ENCODE measurements at regions not wholly inside any gene's neighbourhood (a gene's known extent, or its start where the extent isn't known, plus 50 kb on each side); places are given as distances from the start of the nearest gene placed in this dataset.

GRCh38 chr11:119481667-119482400 is 58.9 kb upstream of the THY1 start:
- H3K4me3 ChIP-seq (ENCODE audit: low read length), result no peak overlapping the region
- DNase-seq (ENCODE audit: low read depth, low spot score), result no peak

DNA sequence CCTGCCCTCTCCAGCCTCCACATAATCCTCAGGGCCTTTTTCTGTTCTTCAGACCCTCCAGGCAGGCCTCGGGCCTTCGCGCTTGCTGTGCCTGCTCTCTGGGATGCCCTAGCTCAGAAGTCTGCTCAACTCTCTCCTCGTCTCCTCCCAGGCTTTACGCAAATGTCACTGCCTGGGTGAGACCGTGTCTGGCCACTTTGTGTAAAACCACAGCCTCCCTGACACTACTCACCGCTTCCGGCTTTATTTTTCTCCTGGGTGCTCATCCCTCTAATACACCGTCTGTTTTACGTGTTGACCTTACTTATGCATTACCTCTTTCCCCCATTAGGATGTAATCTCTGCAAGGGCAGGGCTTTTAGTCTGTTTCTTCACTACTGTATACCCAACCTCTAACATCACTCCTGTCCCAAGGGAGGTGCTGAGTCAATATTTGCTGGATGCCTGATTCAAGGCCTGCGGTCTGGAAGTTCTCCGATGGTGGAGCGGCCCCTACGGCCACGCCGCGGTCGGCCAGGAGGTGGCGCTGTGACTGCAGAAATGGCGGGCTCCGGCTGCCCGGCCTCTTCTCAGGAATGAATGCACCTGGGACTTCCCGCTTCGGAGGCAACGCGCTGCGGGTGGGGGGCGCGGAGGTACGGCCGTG is 58.2 kb upstream of the THY1 start:
- no peak overlapping the region for H3K4me3 ChIP-seq (ENCODE audit: low read length)
- peak; percentile 24 for DNase-seq (ENCODE audit: low read depth, low spot score)

GRCh38 chr11:119480380-119481020 is 57.5 kb upstream of the THY1 start:
- no peak overlapping the region for H3K4me3 ChIP-seq (ENCODE audit: low read length)

DNA sequence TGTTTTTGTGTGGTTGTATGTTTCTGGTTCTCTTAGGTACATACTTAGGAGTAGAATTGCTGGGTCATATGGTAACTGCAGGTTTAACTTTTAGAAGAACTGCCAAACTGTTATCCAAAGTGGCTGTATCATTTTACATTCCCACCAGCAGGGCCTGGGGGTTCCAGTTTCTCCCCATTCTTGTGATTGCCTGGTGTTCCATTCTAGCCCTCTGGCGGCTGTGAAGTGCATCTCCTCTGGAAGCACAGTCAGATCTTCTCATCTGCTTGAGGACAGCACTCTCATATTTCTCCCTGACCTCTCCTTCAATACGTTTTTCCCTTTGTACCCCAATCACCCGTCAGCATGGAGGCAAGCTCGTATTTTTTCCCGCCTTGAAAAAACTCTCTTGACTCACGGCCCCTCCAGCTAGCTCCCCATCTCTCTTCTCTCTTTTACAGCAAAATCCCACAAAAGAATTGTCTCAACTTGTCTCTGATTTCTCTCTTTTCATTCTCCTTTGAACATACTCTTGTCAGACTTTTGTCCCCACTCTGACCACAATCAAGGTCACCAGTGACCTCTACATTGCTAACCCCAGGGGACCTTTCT is 56.8 kb upstream of the THY1 start:
- peak; percentile 24 for DNase-seq (ENCODE audit: low read depth, low spot score)
- no peak overlapping the region for H3K4me3 ChIP-seq (ENCODE audit: low read length)

More at GRCh38 chr11:119480380-119481020, 57.5 kb upstream of the THY1 start:
- no peak for DNase-seq (ENCODE audit: low read depth, low spot score)

GRCh38 chr11:119478711-119479285 is 55.8 kb upstream of the THY1 start:
- no peak overlapping the region for H3K4me3 ChIP-seq (ENCODE audit: low read length)
- DNase-seq (ENCODE audit: low read depth, low spot score), result no peak

DNA sequence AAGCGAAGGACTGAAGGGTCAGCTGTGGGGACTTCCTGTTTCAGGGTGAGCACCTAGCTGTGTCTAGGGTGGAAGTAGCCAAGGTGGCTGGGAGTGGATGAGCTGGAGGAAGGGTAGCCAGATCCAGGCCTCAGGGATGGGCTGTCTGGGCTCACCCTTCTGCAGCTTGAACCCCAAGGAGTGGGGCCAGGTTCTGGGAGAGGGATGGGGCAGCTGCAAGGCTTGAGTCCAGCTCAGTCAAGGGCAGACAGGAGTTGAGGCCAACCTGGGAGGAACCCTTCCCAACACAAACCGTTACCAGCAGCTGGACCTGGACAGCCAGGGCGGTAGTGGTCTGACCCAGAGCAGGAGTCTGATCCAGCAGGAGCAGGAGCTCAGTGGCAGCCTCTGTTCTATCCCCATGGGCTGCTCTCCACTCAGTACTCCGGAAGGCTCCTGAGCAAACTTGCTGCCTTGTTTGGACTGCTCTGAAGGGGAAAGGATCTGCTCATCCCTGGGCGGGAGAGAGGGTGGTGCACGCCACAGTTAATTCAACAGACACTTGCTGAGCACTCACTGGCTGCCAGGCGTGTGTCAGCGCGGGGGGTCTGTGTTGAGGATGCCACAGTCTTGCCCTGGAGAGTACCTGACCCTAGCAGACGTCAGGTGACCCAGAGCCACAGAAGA is 53.8 kb upstream of the THY1 start:
- no peak overlapping the region for H3K4me3 ChIP-seq (ENCODE audit: low read length)
- DNase-seq (ENCODE audit: low read depth, low spot score), result no peak

DNA sequence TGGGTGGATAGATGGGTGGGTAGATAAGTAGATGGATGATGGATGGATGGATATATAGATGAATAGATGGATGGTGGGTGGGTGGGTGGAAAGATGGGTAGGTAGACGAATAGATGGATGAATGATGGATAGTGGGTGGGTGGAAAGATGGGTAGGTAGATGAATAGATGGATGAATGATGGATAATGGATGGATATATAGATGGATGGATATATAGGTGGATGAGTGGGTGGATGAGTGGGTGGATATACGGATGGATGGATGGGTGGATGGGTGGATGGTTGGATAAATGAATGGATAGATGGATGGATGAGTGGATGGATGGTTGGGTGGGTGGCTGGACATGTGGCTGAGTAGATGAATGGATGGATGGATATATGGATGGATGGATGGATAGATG is 53.1 kb upstream of the THY1 start:
- no peak for DNase-seq (ENCODE audit: low read depth, low spot score)
- H3K4me3 ChIP-seq (ENCODE audit: low read length), result no peak overlapping the region

DNA sequence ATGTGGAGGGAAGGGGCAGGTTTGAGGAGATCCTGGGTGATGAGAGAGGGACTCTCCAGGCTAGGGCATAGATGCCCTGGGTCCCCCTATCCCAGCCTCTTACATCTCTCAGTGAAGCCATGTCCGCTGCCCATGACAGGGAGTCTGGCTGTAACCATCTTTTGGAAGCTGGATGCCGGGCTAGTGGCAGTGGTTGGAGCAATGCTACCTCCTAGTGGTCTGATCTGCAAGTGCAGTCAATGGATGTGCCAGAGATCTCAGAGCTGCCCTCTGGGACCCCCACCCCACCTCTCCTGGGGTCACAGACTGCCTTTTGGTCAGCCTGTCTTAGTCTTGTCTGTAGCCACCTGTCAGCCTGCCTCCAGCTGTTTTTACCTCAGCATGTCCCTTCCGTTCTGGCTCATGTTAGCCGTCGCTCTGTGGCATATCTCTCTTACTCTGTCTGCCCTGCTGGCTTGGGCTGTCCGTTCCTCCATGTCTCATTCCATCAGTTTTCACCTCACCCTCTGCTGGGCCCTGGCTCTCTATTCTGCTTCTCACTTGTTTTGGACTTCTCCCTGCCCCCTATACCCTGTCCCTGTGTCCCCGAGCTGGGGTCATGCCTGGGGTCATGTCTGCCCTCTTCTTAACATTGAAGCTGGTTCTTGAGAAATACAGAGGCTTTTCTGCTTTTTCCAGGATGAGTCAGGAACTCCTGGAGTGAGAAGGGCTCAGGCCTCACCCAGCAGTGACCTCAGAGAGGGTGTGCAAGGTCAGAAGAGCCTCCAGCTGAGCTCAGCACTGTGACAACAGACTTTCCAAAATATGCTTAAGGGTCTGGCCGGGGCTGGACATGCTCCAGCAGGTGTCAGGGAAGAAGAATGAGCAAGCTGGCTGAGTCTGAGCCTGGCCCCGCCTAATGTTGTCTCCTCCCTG is 52.0 kb upstream of the THY1 start:
- DNase-seq (ENCODE audit: low read depth, low spot score), result peak; percentile 45
- no peak overlapping the region for H3K4me3 ChIP-seq (ENCODE audit: low read length)

DNA sequence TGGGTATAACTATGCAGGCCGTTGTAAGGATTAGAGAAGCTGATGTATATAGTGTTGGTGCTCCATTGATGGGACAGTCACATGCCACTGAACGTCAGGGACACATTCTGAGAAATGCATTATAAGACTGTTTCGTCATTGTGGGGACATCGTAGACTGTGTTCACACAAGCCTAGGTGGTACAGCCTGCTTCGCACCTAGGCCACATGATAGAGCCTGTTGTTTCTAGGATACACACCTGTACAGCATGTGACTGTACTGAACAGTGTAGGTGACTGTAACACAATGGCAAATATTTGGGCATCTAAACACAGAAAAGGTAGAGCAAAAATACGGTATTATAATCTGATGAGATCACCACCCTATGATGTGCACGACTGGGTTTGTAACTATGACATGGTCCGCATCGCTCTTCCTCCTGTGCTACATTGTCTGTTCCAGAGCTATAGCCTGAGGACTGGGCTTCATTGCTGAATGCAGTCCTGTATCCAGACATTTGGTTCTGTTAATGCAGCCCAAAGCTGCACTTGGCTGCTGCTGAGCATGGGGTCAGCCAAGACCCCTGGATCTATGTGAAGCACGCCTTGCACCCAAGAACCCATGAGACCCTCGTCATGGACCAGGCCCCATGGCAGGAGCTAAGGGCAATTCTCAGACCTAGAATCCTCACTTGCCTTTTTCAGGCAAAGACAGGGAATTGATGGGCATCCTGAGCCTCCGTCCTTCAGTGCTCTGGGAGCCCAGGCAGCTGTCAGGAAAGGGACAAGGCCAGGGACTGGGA is 51.1 kb upstream of the THY1 start:
- no peak overlapping the region for H3K4me3 ChIP-seq (ENCODE audit: low read length)
- no peak for DNase-seq (ENCODE audit: low read depth, low spot score)

- H3K4me3 ChIP-seq (ENCODE audit: low read length), result no peak overlapping the region
- no peak for DNase-seq (ENCODE audit: low read depth, low spot score)
These were observed 50.3 kb upstream of the THY1 start for GRCh38 chr11:119473226-119473625.

GRCh38 chr11:119472856-119473222 is 49.9 kb upstream of the THY1 start:
- no peak for DNase-seq (ENCODE audit: low read depth, low spot score)
- H3K4me3 ChIP-seq (ENCODE audit: low read length), result no peak overlapping the region

Data from Jurkat, Clone E6-1 (cell line).